Karpas-422 (cell line): ENCODE measurements at regions not wholly inside any gene's neighbourhood (a gene's known extent, or its start where the extent isn't known, plus 50 kb on each side); places are given as distances from the start of the nearest gene placed in this dataset.

Experiments used
- DNase-seq: peaks from one replicate; pipeline ENCODE4 v3.0.0-alpha.2; 2015
- H2AFZ ChIP-seq: fragments of 200-600 bp; sonication (generic); 2 replicates; pipeline ENCODE4 v1.6.1; 2014; ENCODE audit warnings: antibody characterized with exemption, low read length, mixed read lengths
- H3K27ac ChIP-seq: fragments of 200-600 bp; sonication (generic); 2 replicates; pipeline ENCODE4 v1.5.1; 2014; ENCODE audit warnings: mild to moderate bottlenecking, low read length, moderate library complexity
- H3K27me3 ChIP-seq: fragments of 200-600 bp; sonication (generic); 2 replicates; pipeline ENCODE4 v1.6.1; 2014; ENCODE audit warnings: low read length, mixed read lengths
- H3K36me3 ChIP-seq: fragments of 200-600 bp; sonication (generic); 2 replicates; pipeline ENCODE4 v1.6.1; 2014; ENCODE audit warnings: low read length, mixed read lengths; ENCODE audit not compliant: insufficient read depth
- H3K4me1 ChIP-seq: fragments of 200-600 bp; sonication (generic); 2 replicates; pipeline ENCODE4 v1.6.1; 2014; ENCODE audit warnings: mild to moderate bottlenecking, low read length, mixed read lengths
- H3K4me2 ChIP-seq: fragments of 200-600 bp; sonication (generic); 2 replicates; pipeline ENCODE4 v1.6.1; 2014; ENCODE audit warnings: low read length, low read depth, mild to moderate bottlenecking; ENCODE audit not compliant: poor library complexity, severe bottlenecking
- H3K4me3 ChIP-seq: fragments of 200-600 bp; sonication (generic); 2 replicates; pipeline ENCODE4 v1.5.1; 2014; ENCODE audit warnings: mild to moderate bottlenecking, antibody characterized with exemption, low read length, mixed read lengths
- H3K79me2 ChIP-seq: fragments of 200-600 bp; sonication (generic); 2 replicates; pipeline ENCODE4 v1.6.1; 2014; ENCODE audit warnings: mild to moderate bottlenecking, low read length, mixed read lengths
- H3K9ac ChIP-seq: fragments of 200-600 bp; sonication (generic); 2 replicates; pipeline ENCODE4 v1.6.0; 2014; ENCODE audit warnings: low read length
- H3K9me2 ChIP-seq: fragments of 200-600 bp; sonication (generic), shearing (Covaris generic); replicated peaks from 2 replicates; pipeline ENCODE4 v1.6.0; 2014; ENCODE audit warnings: mild to moderate bottlenecking, low read length, moderate library complexity; ENCODE audit not compliant: insufficient read depth
- H3K9me3 ChIP-seq: fragments of 300-700, 200-600 bp; sonication (generic); 2 replicates; pipeline ENCODE4 v1.6.1; 2014; ENCODE audit warnings: low read length, mixed read lengths
- H4K20me1 ChIP-seq: fragments of 200-600 bp; sonication (generic); 2 replicates; pipeline ENCODE4 v1.6.1; 2014; ENCODE audit warnings: mild to moderate bottlenecking, antibody characterized with exemption, low read length, low read depth; ENCODE audit not compliant: insufficient read depth

DNA sequence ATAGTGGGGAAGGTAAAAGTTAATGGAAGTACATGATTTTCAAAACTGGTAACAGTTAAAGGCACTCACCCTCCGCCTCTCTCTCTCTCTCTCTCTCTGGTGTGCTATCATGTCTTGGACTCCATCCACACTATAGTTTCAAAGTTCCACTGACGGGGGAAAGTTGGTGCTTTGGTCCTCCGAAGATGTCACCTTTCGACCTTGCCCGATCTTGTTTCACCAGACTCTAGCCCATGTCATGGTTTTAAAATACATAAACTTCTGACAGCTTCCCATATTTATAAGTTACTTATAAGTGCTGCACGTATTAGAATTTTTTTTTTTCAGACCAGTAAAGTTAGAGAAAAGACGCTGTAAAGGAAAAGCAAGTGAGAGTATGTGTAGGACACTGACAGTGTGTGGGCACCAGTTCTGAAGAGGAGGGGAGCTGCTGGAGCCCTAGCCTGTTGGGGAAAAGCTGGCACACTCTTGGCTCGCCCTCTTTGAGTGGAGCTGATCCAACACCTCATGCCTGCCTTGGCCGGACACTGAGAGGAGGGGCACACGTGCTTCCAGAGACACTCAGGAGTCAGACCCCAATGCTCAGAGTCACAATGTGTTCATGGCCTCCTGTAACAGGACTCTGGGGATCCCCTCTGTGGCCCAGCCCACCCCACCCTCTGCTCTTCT, 200.5 kb upstream of the TPM1 start:
- Histone ChIP-seq H3K79me2 (no peaks in the 10 kb centered on the region), H4K20me1 (no peaks in the 10 kb centered on the region), H3K4me1 (no peaks in the 10 kb centered on the region), H3K4me2 (no peak overlapping the region), H3K9me3 (no peaks in the 10 kb centered on the region), H3K27ac (no peak overlapping the region), H3K9me2 (no peaks in the 10 kb centered on the region), H3K36me3 (no peaks in the 10 kb centered on the region), H2AFZ (no peak overlapping the region), H3K9ac (no peak overlapping the region), H3K4me3 (no peak overlapping the region), H3K27me3 (no peaks in the 10 kb centered on the region)
- no peak for DNase-seq

- Histone ChIP-seq H3K79me2 (no peaks in the 10 kb centered on the region), H3K4me2 (no peak overlapping the region), H3K4me1 (no peaks in the 10 kb centered on the region), H2AFZ (no peak overlapping the region), H3K9me2 (no peaks in the 10 kb centered on the region), H3K36me3 (no peaks in the 10 kb centered on the region), H3K9ac (no peak overlapping the region), H4K20me1 (no peaks in the 10 kb centered on the region), H3K4me3 (no peak overlapping the region), H3K27ac (no peak overlapping the region), H3K9me3 (no peaks in the 10 kb centered on the region), H3K27me3 (no peaks in the 10 kb centered on the region)
- DNase-seq: no peak
Observed at GRCh38 chr15:62843311-62843710, 199.2 kb upstream of the TPM1 start.

DNA sequence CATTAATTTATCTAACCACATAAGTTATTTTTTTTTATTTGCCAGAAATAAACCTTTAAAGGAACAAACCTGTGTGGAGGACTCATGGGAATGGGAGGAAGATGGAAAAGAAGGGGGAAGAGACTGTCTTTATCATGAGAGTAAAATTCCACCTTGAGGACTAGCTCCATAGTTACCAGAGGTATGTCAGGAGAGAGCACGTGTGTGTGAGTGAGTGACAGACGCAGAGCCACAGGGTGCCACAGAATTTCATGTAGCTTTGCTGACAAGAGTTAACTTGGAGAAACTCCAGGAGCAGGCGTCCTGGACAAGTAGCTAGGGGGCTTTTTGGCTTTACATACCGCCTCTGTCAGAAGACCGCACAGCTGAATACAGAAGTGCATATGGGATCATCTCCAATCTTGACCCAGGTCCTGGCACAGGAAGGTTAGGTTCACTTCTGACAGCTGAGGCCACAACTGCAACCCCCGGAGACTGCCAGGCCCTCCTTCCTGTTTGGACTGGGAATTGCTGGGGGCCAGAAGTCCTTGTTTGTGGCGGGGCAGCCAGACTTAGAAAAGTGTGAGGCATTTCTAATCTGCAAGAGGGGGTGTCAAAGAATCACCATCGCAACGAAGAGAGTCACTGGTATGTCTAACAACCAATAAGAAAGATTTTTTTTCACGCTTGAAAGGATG, 197.8 kb upstream of the TPM1 start:
- Histone ChIP-seq H3K79me2 (no peaks in the 10 kb centered on the region), H2AFZ (no peak overlapping the region), H3K9me3 (no peaks in the 10 kb centered on the region), H3K27ac (no peak overlapping the region), H3K4me1 (no peaks in the 10 kb centered on the region), H3K4me3 (no peak overlapping the region), H3K27me3 (no peaks in the 10 kb centered on the region), H3K4me2 (no peak overlapping the region), H3K9ac (no peak overlapping the region), H4K20me1 (no peaks in the 10 kb centered on the region), H3K9me2 (no peaks in the 10 kb centered on the region), H3K36me3 (no peaks in the 10 kb centered on the region)
- no peak for DNase-seq

GRCh38 chr15:62845241-62846126, 197.1 kb upstream of the TPM1 start:
- Histone ChIP-seq H3K4me2 (no peak overlapping the region), H2AFZ (no peak overlapping the region), H4K20me1 (no peaks in the 10 kb centered on the region), H3K79me2 (no peaks in the 10 kb centered on the region), H3K9ac (no peak overlapping the region), H3K36me3 (no peaks in the 10 kb centered on the region), H3K27ac (no peak overlapping the region), H3K4me1 (no peaks in the 10 kb centered on the region), H3K9me2 (no peaks in the 10 kb centered on the region), H3K27me3 (no peaks in the 10 kb centered on the region), H3K4me3 (no peak overlapping the region), H3K9me3 (no peaks in the 10 kb centered on the region)
- DNase-seq: no peak

DNA sequence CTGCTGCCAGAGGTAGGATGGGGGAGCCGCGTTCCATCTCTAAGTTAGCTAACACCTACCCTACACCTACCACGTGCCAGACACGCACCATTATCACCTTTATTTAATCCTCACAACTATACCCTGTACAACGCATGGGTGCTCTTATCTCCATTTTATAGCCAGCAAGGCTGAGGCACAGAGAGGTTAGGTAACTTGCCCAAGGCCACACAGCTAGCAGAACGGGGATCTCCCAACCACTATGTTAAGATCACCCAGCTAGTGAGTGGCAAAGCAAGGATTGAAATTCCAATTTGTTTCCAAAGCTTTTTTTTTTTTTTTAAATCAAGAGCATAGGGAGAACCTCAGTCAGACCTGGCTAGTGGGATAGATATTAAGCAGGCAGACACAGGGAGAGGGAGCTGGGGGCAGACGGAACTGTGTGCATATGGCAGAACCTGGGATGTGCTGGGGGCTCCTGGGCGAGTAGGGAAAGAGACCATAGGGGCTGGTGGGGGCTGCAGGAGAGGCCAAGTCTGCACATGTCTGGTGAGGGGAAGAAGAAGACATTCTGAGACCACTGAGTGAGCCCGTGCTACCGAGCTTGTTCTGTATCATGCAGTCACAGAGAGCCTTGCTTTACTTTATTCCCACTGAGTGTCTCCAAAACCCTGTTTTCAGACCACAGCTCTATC, 196.3 kb upstream of the TPM1 start:
- no peak overlapping the region for H3K27ac ChIP-seq
- H4K20me1 ChIP-seq: no peaks in the 10 kb centered on the region
- no peaks in the 10 kb centered on the region for H3K27me3 ChIP-seq
- H3K9ac ChIP-seq: no peak overlapping the region
- no peak overlapping the region for H3K4me2 ChIP-seq
- no peak overlapping the region for H3K4me3 ChIP-seq
- no peaks in the 10 kb centered on the region for H3K9me2 ChIP-seq
- H3K36me3 ChIP-seq: no peaks in the 10 kb centered on the region
- no peaks in the 10 kb centered on the region for H3K4me1 ChIP-seq
- no peaks in the 10 kb centered on the region for H3K79me2 ChIP-seq
- H3K9me3 ChIP-seq: no peaks in the 10 kb centered on the region
- no peak for DNase-seq
- H2AFZ ChIP-seq: no peak overlapping the region

DNA sequence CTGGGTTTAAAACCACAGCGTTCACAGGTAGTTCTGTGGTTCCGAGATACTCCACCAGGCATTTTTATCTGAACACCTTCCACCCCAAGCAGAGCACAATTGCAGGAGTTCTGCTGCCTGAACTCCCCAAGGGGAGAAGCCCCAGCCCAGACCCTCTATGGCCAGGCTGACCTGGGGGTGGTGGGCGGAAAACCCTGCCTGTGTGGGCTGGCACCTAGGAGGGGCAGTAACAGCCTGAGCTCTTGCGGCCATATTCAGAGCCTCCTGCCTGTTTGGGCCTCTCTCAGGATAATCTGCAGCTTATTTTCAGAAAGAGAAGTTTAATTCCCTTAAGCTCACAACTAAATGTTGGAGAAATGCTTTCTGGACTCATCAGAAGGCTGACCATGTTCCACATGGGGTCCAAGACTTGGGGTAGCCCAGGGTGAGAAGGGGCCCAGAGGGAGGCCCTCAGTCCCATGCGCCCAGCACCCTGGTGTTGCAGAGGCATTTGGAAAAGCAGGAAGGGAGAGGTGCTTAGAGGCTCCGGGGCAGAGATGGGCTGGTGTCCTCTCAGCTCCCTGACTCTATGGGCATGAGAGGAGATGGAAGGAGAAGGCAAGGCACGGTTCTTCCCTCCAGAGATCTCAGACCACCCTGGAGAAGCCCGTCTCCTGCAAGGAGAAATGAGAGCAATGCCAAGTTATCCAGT, 195.6 kb upstream of the TPM1 start:
- Histone ChIP-seq H2AFZ (no peak overlapping the region), H3K27ac (no peak overlapping the region), H3K9ac (no peak overlapping the region), H3K9me3 (no peaks in the 10 kb centered on the region), H3K79me2 (no peaks in the 10 kb centered on the region), H3K9me2 (no peaks in the 10 kb centered on the region), H4K20me1 (no peaks in the 10 kb centered on the region), H3K36me3 (no peaks in the 10 kb centered on the region), H3K27me3 (no peaks in the 10 kb centered on the region), H3K4me2 (no peak overlapping the region), H3K4me1 (no peaks in the 10 kb centered on the region), H3K4me3 (no peak overlapping the region)
- DNase-seq: no peak

DNA sequence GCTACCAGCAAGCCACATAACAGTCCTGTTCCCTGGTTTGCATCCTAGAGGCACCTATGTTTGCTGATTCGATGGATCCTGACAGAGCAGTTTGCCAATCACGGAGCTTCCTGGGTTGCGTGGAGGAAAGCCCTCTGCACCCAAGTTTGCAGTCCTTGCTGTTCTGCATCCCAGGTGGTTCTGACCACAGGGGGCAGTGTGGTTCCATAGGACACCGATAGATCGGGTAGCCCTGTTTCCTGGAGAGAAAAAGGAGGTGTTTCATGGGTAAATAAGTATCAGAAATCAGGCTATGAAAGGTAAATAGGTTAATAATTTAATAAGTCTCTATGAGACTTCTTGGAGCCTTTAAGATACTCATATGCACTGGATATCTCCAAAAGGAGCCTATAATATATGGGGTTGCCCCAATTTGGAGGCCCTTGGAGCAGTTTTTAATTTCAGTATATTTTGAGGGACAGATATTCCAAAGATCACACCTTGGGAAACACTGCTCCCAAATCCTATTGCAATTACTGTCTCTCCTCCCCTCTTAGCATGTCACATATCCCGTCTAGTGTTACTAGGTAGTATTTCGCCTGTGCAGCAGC, 194.6 kb upstream of the TPM1 start:
- Histone ChIP-seq H3K9me3 (no peaks in the 10 kb centered on the region), H3K4me1 (no peaks in the 10 kb centered on the region), H3K36me3 (no peaks in the 10 kb centered on the region), H3K9me2 (no peaks in the 10 kb centered on the region), H3K27ac (no peak overlapping the region), H2AFZ (no peak overlapping the region), H3K4me3 (no peak overlapping the region), H3K79me2 (no peaks in the 10 kb centered on the region), H3K4me2 (no peak overlapping the region), H3K27me3 (no peaks in the 10 kb centered on the region), H4K20me1 (no peaks in the 10 kb centered on the region), H3K9ac (no peak overlapping the region)
- peak; percentile 84 for DNase-seq
